CD4-positive, alpha-beta memory T cell (primary cell): ENCODE measurements at regions not wholly inside any gene's neighbourhood (a gene's known extent, or its start where the extent isn't known, plus 50 kb on each side); places are given as distances from the start of the nearest gene placed in this dataset.

Experiments used
- CTCF ChIA-PET: fragments of 350-600 bp; sonication (Branson Sonifier 250); formaldehyde crosslinking; loops from one replicate; lab custom pipeline; 2021; ENCODE audit warnings: inconsistent platforms; ENCODE audit not compliant: partially characterized antibody; lab: Charles Lee
- POLR2A ChIA-PET: fragments of 350-600 bp; sonication (Branson Sonifier 250); formaldehyde crosslinking; loops from one replicate; lab custom pipeline; 2021; ENCODE audit not compliant: partially characterized antibody; lab: Charles Lee
- DNase-seq, 5 donors: peaks; one replicate each; pipeline versions ENCODE4 v3.0.0 to v3.0.0-alpha.2; 2020 to 2022; ENCODE audit warnings: mixed read lengths in 1 of 5
- H3K27ac ChIP-seq: one replicate; pipeline ENCODE4 v1.7.0; 2013; ENCODE audit warnings: low read depth, low read length
- H3K27me3 ChIP-seq: 2 replicates; pipeline ENCODE4 v1.7.0; 2013; ENCODE audit warnings: mild to moderate bottlenecking, low read length, moderate library complexity; ENCODE audit not compliant: insufficient read depth
- H3K36me3 ChIP-seq: 2 replicates; pipeline ENCODE4 v1.7.0; 2013; ENCODE audit warnings: mild to moderate bottlenecking, low read length, moderate library complexity; ENCODE audit not compliant: insufficient read depth
- H3K4me1 ChIP-seq: 2 replicates; pipeline ENCODE4 v1.7.0; 2013; ENCODE audit warnings: mild to moderate bottlenecking, low read length, moderate library complexity; ENCODE audit not compliant: insufficient read depth
- H3K4me3 ChIP-seq, 2 donors: one replicate each; pipeline ENCODE4 v1.7.0; 2013; ENCODE audit warnings: low read length in 2 of 2, mild to moderate bottlenecking in 1 of 2
- H3K9me3 ChIP-seq, 2 donors: one replicate each; pipeline ENCODE4 v1.7.0; 2013; ENCODE audit warnings: low read length in 2 of 2, control low read depth in 1 of 2; ENCODE audit not compliant: control insufficient read depth in 1 of 2
- H3K27ac Mint-ChIP-seq, 7 donors: one replicate each; pipeline ENCODE4 v1.8.0; 2020 to 2021; ENCODE audit warnings: mixed read lengths in 7 of 7, mild to moderate bottlenecking in 6 of 7, inconsistent platforms in 3 of 7, moderate library complexity in 3 of 7
- H3K27me3 Mint-ChIP-seq, 2 donors: one replicate each; pipeline ENCODE4 v1.8.0; 2020 to 2021; ENCODE audit warnings: mixed read lengths in 2 of 2
- H3K36me3 Mint-ChIP-seq, 2 donors: one replicate each; pipeline ENCODE4 v1.8.0; 2020 to 2021; ENCODE audit warnings: mixed read lengths in 2 of 2, inconsistent platforms in 1 of 2, mild to moderate bottlenecking in 1 of 2
- H3K4me1 Mint-ChIP-seq, 4 donors: one replicate each; pipeline ENCODE4 v1.8.0; 2020 to 2021; ENCODE audit warnings: mixed read lengths in 4 of 4, mild to moderate bottlenecking in 1 of 4
- H3K4me3 Mint-ChIP-seq, 8 donors: one replicate each; pipeline ENCODE4 v1.8.0; 2020 to 2021; ENCODE audit warnings: mixed read lengths in 8 of 8, mild to moderate bottlenecking in 7 of 8, moderate library complexity in 6 of 8, inconsistent platforms in 3 of 8
- H3K9me3 Mint-ChIP-seq, 8 donors: one replicate each; pipeline ENCODE4 v1.8.0; 2020 to 2021; ENCODE audit warnings: mixed read lengths in 8 of 8, mild to moderate bottlenecking in 5 of 8, inconsistent platforms in 3 of 8, moderate library complexity in 1 of 8
- intact Hi-C: fragments of 100-400 bp; cut with micrococcal nuclease; formaldehyde crosslinking; loops from one replicate; pipeline ENCODE4 v1.15.1; 2023

DNA sequence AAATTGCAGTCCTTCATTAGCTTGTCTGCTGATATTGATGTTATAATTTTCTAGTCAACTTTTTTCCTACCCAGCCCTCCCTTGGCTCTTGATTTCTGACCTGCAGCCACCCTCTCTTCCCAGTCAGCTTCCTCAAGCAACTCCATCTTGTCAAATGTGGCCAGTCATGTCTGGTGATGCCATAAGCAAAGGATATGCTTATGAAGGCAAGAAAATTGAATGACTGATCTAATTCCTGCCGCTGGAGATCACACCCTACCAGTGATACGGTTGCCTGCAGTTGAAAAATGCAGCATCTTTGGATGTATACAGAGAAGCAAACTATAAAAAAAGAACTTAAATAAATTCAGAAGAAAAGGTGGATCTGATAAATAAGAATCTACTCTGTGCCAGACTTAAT is 297.1 kb upstream of the DAB1 start:
- POLR2A ChIA-PET: no interaction called here
- Mint-ChIP-seq H3K36me3 (no peaks in the 10 kb centered on the region), H3K27ac (no peak overlapping the region), H3K4me1 (no peaks in the 10 kb centered on the region), H3K27me3 (no peaks in the 10 kb centered on the region), H3K9me3 (peaks cover 0 to 5% (median 0%) of the 10 kb centered on the region in 8 donors), H3K4me3 (no peak overlapping the region)
- no peak overlapping the region for H3K27ac ChIP-seq
- no peaks in the 10 kb centered on the region for H3K9me3 ChIP-seq
- CTCF ChIA-PET: no interaction called here
- intact Hi-C loops: no loop called here
- H3K4me1 ChIP-seq: no peaks in the 10 kb centered on the region
- no peak for DNase-seq
- H3K27me3 ChIP-seq: no peaks in the 10 kb centered on the region
- H3K36me3 ChIP-seq: no peaks in the 10 kb centered on the region
- no peak overlapping the region for H3K4me3 ChIP-seq

DNA sequence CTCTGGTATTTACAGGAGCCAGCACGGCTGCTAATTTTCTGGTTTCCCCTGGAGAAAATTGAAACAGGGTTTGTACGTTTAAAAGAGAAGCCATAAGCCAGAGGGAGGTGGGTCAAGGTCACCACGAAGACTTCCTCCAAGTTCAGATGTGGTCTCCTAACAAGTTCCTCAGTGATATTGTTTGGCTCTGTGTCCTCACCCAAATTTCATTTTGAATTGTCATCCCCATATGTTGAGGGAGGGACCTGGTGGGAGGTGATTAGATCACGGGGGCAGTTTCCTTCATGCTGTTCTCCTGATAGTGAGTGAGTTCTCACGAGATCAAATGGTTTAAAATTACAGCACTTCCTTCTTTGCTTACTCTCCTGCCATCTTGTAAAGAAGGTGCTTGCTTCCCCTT is 295.4 kb upstream of the DAB1 start:
- no peaks in the 10 kb centered on the region for H3K9me3 ChIP-seq
- Mint-ChIP-seq H3K27ac (no peak overlapping the region), H3K9me3 (peaks cover 0 to 5% (median under 1%) of the 10 kb centered on the region in 8 donors), H3K4me3 (no peak overlapping the region), H3K36me3 (no peaks in the 10 kb centered on the region), H3K27me3 (peaks cover 2 to 3% of the 10 kb centered on the region in 2 donors), H3K4me1 (no peaks in the 10 kb centered on the region)
- intact Hi-C loops: no loop called here
- ChIA-PET POLR2A (no interaction called here), CTCF (no interaction called here)
- H3K4me1 ChIP-seq: no peaks in the 10 kb centered on the region
- no peaks in the 10 kb centered on the region for H3K27me3 ChIP-seq
- DNase-seq: no peak
- no peaks in the 10 kb centered on the region for H3K36me3 ChIP-seq
- H3K4me3 ChIP-seq: no peak overlapping the region
- no peak overlapping the region for H3K27ac ChIP-seq

DNA sequence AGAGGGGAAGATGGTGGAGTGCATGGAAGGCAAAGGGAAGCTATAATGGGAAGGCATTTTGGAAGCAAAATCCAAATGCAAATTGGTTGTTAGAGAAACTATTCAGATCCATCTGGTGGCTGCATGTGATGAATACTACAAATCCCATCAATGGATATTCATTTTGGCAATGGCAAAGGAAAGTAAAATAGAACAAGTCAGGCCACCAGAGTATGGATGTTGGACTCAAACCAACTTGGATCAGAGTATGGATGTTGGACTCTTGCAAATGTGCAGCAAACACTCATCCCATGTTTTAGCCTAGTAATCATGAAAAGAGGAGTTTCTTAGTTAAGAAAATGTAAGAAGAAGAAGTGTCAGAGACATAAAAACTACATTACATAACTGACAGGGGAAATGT is 289.6 kb upstream of the DAB1 start:
- Histone ChIP-seq H3K4me1 (no peaks in the 10 kb centered on the region), H3K27me3 (no peaks in the 10 kb centered on the region), H3K4me3 (no peak overlapping the region), H3K36me3 (no peaks in the 10 kb centered on the region), H3K27ac (no peak overlapping the region), H3K9me3 (no peaks in the 10 kb centered on the region)
- Mint-ChIP-seq H3K4me1 (no peaks in the 10 kb centered on the region), H3K9me3 (peaks cover 0 to 5% (median 1%) of the 10 kb centered on the region in 8 donors), H3K27me3 (peaks cover 2 to 4% of the 10 kb centered on the region in 2 donors), H3K4me3 (no peak overlapping the region), H3K36me3 (no peaks in the 10 kb centered on the region), H3K27ac (no peak overlapping the region)
- ChIA-PET CTCF (no interaction called here), POLR2A (no interaction called here)
- intact Hi-C loops: no loop called here
- no peak for DNase-seq

DNA sequence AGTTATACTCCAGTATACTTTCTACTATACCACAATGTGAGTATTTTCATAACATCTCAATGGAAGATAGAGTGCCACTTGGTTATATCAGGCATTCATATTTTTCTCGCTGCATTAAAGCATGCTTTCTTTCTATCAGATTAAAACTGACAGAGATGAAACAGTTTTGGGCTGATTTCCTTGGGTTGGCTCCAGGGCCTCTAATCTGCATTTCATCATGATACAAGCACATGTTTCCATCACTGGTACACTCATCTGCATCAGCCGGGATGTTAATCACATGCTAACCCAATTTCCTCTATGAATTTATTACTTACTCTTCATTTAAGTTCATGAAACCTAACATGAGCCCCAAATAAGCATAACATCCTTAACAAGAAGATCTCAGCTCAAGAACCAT is 289.0 kb upstream of the DAB1 start:
- no peak for DNase-seq
- no peaks in the 10 kb centered on the region for H3K9me3 ChIP-seq
- no peaks in the 10 kb centered on the region for H3K36me3 ChIP-seq
- H3K9me3 Mint-ChIP-seq: peaks cover 0 to 5% (median 1%) of the 10 kb centered on the region in 8 donors
- CTCF ChIA-PET: no interaction called here
- intact Hi-C loops: no loop called here
- H3K4me1 ChIP-seq: no peaks in the 10 kb centered on the region
- H3K4me3 ChIP-seq: no peak overlapping the region
- POLR2A ChIA-PET: no interaction called here
- no peaks in the 10 kb centered on the region for H3K27me3 ChIP-seq
- no peak overlapping the region for H3K4me3 Mint-ChIP-seq
- peaks cover 2 to 4% of the 10 kb centered on the region in 2 donors for H3K27me3 Mint-ChIP-seq
- H3K27ac Mint-ChIP-seq: no peak overlapping the region
- no peak overlapping the region for H3K27ac ChIP-seq
- no peaks in the 10 kb centered on the region for H3K36me3 Mint-ChIP-seq
- H3K4me1 Mint-ChIP-seq: no peaks in the 10 kb centered on the region

DNA sequence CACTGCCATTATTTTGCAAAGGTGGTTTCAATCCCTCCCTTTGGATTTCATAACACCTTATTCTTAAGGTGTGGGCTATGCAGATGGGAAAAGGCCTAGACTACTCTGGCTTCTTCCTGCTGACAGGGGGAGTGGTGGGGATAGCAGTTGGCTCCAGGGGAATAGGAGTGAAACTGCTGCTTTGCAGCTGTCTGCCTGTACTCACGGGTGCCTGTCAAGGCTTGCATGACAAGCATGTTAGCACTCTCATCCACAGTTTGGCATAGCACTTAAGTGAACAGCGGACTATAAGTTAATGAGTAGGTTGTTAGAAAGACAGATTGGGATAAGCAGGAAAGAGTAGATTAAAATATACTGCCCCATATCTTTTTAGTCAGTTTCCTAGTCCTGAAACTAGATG is 287.5 kb upstream of the DAB1 start:
- H3K9me3 ChIP-seq: no peaks in the 10 kb centered on the region
- peaks cover 2 to 4% of the 10 kb centered on the region in 2 donors for H3K27me3 Mint-ChIP-seq
- no peaks in the 10 kb centered on the region for H3K36me3 ChIP-seq
- intact Hi-C loops: no loop called here
- ChIA-PET CTCF (no interaction called here), POLR2A (no interaction called here)
- H3K27ac ChIP-seq: no peak overlapping the region
- no peaks in the 10 kb centered on the region for H3K4me1 Mint-ChIP-seq
- H3K4me3 Mint-ChIP-seq: no peak overlapping the region
- DNase-seq: no peak
- H3K4me3 ChIP-seq: no peak overlapping the region
- peaks cover 0 to 5% (median 1%) of the 10 kb centered on the region in 8 donors for H3K9me3 Mint-ChIP-seq
- no peak overlapping the region for H3K27ac Mint-ChIP-seq
- H3K27me3 ChIP-seq: no peaks in the 10 kb centered on the region
- H3K36me3 Mint-ChIP-seq: no peaks in the 10 kb centered on the region
- H3K4me1 ChIP-seq: no peaks in the 10 kb centered on the region

DNA sequence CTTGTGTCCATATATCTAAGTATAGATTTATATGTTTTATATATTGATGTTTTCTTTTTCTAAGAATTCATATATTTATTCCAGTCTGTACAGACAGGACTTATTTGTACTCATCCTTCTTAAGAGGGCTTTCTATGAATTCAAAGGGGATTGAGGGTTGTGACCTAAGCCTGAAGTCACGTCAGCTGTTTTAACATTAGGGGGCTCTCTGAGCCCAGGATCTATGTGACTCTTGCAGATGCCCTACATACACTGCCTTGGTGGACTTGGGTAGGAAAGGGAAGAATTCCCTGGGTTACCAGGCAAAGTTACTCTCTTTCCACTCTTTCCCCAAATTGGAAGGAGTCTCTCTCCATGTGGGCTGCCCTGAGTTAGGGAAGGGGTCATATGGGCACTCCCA is 283.8 kb upstream of the DAB1 start:
- ChIA-PET CTCF (no interaction called here), POLR2A (no interaction called here)
- H3K9me3 Mint-ChIP-seq: peaks cover 0 to 2% (median 0%) of the 10 kb centered on the region in 8 donors
- H3K27me3 Mint-ChIP-seq: no peaks in the 10 kb centered on the region
- H3K4me1 ChIP-seq: no peaks in the 10 kb centered on the region
- intact Hi-C loops: no loop called here
- no peak for DNase-seq
- no peak overlapping the region for H3K4me3 Mint-ChIP-seq
- no peaks in the 10 kb centered on the region for H3K4me1 Mint-ChIP-seq
- H3K9me3 ChIP-seq: no peaks in the 10 kb centered on the region
- no peak overlapping the region for H3K27ac Mint-ChIP-seq
- no peaks in the 10 kb centered on the region for H3K27me3 ChIP-seq
- no peak overlapping the region for H3K4me3 ChIP-seq
- H3K36me3 ChIP-seq: no peaks in the 10 kb centered on the region
- H3K27ac ChIP-seq: no peak overlapping the region
- H3K36me3 Mint-ChIP-seq: no peaks in the 10 kb centered on the region

DNA sequence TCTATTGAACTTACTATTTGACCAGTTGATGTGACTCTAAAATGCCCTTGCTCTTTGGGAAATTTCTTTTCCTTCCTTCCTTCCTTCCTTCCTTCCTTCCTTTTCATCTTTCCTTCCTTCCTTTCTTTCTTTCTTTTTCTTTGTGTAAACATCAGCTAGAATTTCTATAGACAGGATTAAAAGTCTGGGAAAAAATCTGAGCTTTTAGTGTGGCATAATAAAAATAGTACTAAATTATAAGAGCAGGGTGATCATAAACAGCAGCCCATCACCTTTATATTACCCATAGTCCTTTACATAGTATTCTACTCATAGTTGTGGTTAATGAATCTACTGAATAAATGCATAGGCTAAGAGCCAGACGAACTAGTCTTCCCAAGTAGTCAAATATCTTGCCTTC is 281.0 kb upstream of the DAB1 start:
- DNase-seq: no peak
- POLR2A ChIA-PET: no interaction called here
- Mint-ChIP-seq H3K27me3 (no peaks in the 10 kb centered on the region), H3K36me3 (no peaks in the 10 kb centered on the region), H3K4me1 (no peaks in the 10 kb centered on the region), H3K9me3 (peaks cover 0 to 6% (median 2%) of the 10 kb centered on the region in 8 donors), H3K4me3 (no peak overlapping the region), H3K27ac (no peak overlapping the region)
- Histone ChIP-seq H3K4me1 (no peaks in the 10 kb centered on the region), H3K27me3 (no peaks in the 10 kb centered on the region), H3K27ac (no peak overlapping the region), H3K36me3 (no peaks in the 10 kb centered on the region), H3K4me3 (no peak overlapping the region), H3K9me3 (no peaks in the 10 kb centered on the region)
- CTCF ChIA-PET: no interaction called here
- intact Hi-C loops: no loop called here

DNA sequence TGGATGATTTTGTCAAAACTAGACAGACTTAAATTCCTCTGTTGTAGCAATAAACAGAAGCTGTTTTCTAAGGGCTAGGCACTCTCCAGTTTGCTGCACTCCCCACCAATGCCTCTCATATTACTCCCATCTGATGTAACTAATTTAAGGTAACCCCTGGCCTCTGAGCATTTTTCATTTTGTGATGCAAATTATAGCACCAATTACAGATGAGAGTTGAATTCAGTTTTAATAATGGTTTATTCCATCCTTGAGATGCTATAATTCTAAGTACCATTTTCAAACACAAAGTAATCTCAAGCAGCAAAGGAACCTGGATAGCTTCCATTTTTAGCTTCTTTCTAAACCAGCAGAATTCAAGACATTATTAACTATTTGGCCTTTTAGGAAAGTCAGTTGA is 280.4 kb upstream of the DAB1 start:
- no peaks in the 10 kb centered on the region for H3K36me3 Mint-ChIP-seq
- peaks cover 0 to 6% (median 2%) of the 10 kb centered on the region in 8 donors for H3K9me3 Mint-ChIP-seq
- H3K4me3 ChIP-seq: no peak overlapping the region
- H3K9me3 ChIP-seq: no peaks in the 10 kb centered on the region
- ChIA-PET CTCF (no interaction called here), POLR2A (no interaction called here)
- DNase-seq: no peak
- no peaks in the 10 kb centered on the region for H3K4me1 Mint-ChIP-seq
- no peaks in the 10 kb centered on the region for H3K36me3 ChIP-seq
- H3K4me3 Mint-ChIP-seq: no peak overlapping the region
- H3K27me3 ChIP-seq: no peaks in the 10 kb centered on the region
- peaks cover 0 to 2% of the 10 kb centered on the region in 2 donors for H3K27me3 Mint-ChIP-seq
- no peaks in the 10 kb centered on the region for H3K4me1 ChIP-seq
- intact Hi-C loops: no loop called here
- H3K27ac Mint-ChIP-seq: no peak overlapping the region
- no peak overlapping the region for H3K27ac ChIP-seq
